Gastroesophageal sphincter (tissue), 3 donors: ENCODE measurements at regions not wholly inside any gene's neighbourhood (a gene's known extent, or its start where the extent isn't known, plus 50 kb on each side); places are given as distances from the start of the nearest gene placed in this dataset.

Experiments used
- POLR2A ChIP-seq, 2 donors: fragments of 450-650 bp; IDR thresholded peaks; one replicate each; pipeline ENCODE4 v1.6.1; 2017; ENCODE audit warnings: antibody characterized with exemption in 2 of 2, mild to moderate bottlenecking in 2 of 2, moderate library complexity in 1 of 2
- POLR2AphosphoS5 ChIP-seq: sonication (generic); formaldehyde crosslinking; IDR thresholded peaks from one replicate; pipeline ENCODE4 v1.6.1; 2017; ENCODE audit warnings: antibody characterized with exemption
- TF ChIP-seq, protein P1 (sequence below), 4 experiments: fragments of 200-600 bp in 2 of 4; fragments of 450-650 bp in 2 of 4; sonication (generic) in 1 of 4; IDR thresholded peaks; one replicate each; pipeline ENCODE4 v1.5.1; 2017 to 2019; ENCODE audit warnings: antibody characterized with exemption in 4 of 4, mild to moderate bottlenecking in 2 of 4, moderate library complexity in 2 of 4

DNA sequence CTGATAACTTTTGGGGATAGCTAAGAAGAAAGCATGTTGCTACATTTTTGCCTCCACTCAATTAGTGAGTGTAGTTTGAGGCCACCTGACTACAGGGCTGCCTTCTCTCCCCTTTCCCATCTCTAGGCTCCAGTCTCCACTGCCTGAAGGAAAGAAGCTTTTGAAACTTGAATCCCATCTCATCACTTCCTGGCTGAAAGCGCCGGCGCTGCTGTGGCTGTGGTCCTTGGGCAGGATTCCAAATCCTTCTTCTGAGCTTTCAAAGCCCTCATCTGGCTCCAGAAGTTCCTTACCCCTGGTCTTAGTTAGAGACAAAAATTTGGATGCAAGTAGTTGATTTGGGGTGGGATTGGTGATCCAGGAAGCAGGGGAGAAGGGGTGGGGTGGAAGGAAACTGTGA is 119.4 kb downstream of the FOXL1 start:
- TF ChIP-seq, protein P1, sequence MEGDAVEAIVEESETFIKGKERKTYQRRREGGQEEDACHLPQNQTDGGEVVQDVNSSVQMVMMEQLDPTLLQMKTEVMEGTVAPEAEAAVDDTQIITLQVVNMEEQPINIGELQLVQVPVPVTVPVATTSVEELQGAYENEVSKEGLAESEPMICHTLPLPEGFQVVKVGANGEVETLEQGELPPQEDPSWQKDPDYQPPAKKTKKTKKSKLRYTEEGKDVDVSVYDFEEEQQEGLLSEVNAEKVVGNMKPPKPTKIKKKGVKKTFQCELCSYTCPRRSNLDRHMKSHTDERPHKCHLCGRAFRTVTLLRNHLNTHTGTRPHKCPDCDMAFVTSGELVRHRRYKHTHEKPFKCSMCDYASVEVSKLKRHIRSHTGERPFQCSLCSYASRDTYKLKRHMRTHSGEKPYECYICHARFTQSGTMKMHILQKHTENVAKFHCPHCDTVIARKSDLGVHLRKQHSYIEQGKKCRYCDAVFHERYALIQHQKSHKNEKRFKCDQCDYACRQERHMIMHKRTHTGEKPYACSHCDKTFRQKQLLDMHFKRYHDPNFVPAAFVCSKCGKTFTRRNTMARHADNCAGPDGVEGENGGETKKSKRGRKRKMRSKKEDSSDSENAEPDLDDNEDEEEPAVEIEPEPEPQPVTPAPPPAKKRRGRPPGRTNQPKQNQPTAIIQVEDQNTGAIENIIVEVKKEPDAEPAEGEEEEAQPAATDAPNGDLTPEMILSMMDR (IDR thresholded peaks at IDR 0.05): no peak
- TF ChIP-seq POLR2AphosphoS5 (no peak), POLR2A (IDR thresholded peaks at IDR 0.05) (no peak)
